ENCODE measurements at regions not wholly inside any gene's neighbourhood (a gene's known extent, or its start where the extent isn't known, plus 50 kb on each side); places are given as distances from the start of the nearest gene placed in this dataset.

DNA sequence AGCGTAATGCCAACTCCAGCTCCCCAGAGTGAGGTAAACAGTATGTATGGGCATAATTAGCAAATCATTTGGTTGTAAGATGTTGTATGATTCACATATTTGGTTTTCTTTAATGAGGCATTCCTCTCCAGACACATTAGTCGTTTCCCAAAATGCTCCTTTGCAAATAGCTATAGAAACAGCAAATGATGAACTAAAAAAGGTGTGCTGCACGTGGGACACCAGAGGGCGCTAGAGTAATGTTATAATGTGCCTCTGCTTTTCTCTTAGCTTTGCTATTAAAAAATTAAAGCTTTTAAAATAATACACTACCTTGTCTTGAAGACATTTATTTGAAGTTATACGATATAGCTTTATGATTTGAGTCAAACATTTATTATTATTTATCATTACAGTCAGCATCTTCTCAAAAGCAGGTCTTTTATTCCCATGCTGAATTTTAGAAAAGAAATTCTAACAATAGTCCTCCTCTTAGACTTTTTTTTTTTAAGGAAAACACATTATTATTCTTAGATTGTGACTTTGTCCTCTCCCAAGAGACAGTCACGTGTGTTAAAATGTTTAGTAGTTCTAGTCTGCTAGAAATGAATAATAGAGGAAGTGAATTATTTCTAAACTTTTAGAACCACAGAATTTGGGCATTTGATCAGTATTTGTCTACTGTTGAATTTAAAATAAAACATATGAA is 121.6 kb upstream of the FRY start:
- Histone ChIP-seq H3K27me3 (ENCODE audit: insufficient read depth) (no peaks in the 10 kb centered on the region), H3K4me2 (no peak overlapping the region), H3F3A (replicated peaks; ENCODE audit: insufficient read depth) (no peaks in the 10 kb centered on the region), H3K9me2 (no peaks in the 10 kb centered on the region), H3K36me3 (replicated peaks in 1 of 2; ENCODE audit: control insufficient read depth in 1 of 2, insufficient read depth in 2 of 2, low read length in 1 of 2) (no peaks in the 10 kb centered on the region), H3K9ac (no peak overlapping the region), H2AFZ (ENCODE audit: low read depth) (no peak overlapping the region), H3K9me3 (no peaks in the 10 kb centered on the region), H3K4me3 (ENCODE audit: low read depth in 2 of 2, low read length in 1 of 2) (no peak overlapping the region; a peak in 1 of 4 replicates), H3K79me2 (ENCODE audit: insufficient read depth) (no peaks in the 10 kb centered on the region), H4K20me1 (ENCODE audit: insufficient read depth) (no peaks in the 10 kb centered on the region), H3K4me1 (ENCODE audit: control insufficient read depth in 1 of 2, insufficient read depth in 2 of 2, low read depth in 1 of 2, low read length in 1 of 2) (peaks cover 0 to 14% of the 10 kb centered on the region in 2 experiments; a peak in 2 of 4 replicates), H3K27ac (ENCODE audit: low read depth in 2 of 2, low read length in 1 of 2) (no peak overlapping the region)
- WGBS (ENCODE audit: low lambda C conversion rate) = 17% methylated on average over 6 of the region's 6 CpGs
- no peak for TF ChIP-seq TEAD4 (IDR thresholded peaks at IDR 0.05; ENCODE audit: borderline replicate concordance, insufficient read depth)
- TF ChIP-seq EP300 (IDR thresholded peaks at IDR 0.05; ENCODE audit: borderline replicate concordance in 1 of 2, low read depth in 1 of 2, low read length in 1 of 2) = no peak
- TF ChIP-seq NFIC (IDR thresholded peaks at IDR 0.05; ENCODE audit: borderline replicate concordance) = no peak
- no peak for TF ChIP-seq EZH2phosphoT487 (IDR thresholded peaks at IDR 0.05; ENCODE audit: borderline replicate concordance, low read depth)
- no peak for TF ChIP-seq FOXM1 (IDR thresholded peaks at IDR 0.05; ENCODE audit: low read depth)
- TF ChIP-seq RAD21 (IDR thresholded peaks at IDR 0.05; ENCODE audit: low read length) = peak; percentile 91
- TF ChIP-seq GATA2 (CRISPR knock-in tag; IDR thresholded peaks at IDR 0.05) = no peak
- TF ChIP-seq RCOR1 (IDR thresholded peaks at IDR 0.05; ENCODE audit: low read length) = 0 out of 2 replicates have a peak, but pooled peaks have one; percentile 8
- TF ChIP-seq, protein P1, sequence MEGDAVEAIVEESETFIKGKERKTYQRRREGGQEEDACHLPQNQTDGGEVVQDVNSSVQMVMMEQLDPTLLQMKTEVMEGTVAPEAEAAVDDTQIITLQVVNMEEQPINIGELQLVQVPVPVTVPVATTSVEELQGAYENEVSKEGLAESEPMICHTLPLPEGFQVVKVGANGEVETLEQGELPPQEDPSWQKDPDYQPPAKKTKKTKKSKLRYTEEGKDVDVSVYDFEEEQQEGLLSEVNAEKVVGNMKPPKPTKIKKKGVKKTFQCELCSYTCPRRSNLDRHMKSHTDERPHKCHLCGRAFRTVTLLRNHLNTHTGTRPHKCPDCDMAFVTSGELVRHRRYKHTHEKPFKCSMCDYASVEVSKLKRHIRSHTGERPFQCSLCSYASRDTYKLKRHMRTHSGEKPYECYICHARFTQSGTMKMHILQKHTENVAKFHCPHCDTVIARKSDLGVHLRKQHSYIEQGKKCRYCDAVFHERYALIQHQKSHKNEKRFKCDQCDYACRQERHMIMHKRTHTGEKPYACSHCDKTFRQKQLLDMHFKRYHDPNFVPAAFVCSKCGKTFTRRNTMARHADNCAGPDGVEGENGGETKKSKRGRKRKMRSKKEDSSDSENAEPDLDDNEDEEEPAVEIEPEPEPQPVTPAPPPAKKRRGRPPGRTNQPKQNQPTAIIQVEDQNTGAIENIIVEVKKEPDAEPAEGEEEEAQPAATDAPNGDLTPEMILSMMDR (IDR thresholded peaks at IDR 0.05) = peak; percentile 96
- peak; percentile 73 for TF ChIP-seq SMC3 (IDR thresholded peaks at IDR 0.05; ENCODE audit: low read depth, low read length)
- POLR2A ChIA-PET = no interaction called here
- CTCF ChIA-PET = interaction anchor here (0.5 to 3.2 kb wide), 103 partner anchors 9 to 965 kb away, joined by 3 to 48 read pairs (median 5); partner anchors contain the start of genes BRCA2, FRY, N4BP2L2 and PDS5B
- DNase-seq = peak; percentile 18

DNA sequence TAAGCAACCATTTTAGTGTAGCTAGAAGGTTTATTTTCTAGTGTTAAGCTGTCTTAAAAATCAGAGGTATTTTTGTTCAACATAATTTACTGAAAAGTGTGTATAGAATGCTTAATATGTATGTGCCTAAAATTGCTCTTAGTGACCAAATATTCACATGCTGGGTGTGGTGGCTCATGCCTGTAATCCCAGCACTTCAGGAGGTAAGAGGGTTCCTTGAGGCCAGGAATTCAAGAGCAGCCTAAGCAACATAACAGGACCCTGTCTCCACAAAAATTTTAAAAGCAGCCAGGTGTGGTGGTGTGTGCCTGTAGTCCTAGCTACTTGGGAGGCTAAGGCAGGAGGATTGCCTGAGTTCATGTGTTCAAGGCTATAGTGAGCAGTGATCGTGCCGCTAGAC is 120.9 kb upstream of the FRY start:
- Histone ChIP-seq H3K27me3 (ENCODE audit: insufficient read depth) (no peaks in the 10 kb centered on the region), H3K9ac (no peak overlapping the region), H3K27ac (ENCODE audit: low read depth in 2 of 2, low read length in 1 of 2) (no peak overlapping the region), H3K36me3 (replicated peaks in 1 of 2; ENCODE audit: control insufficient read depth in 1 of 2, insufficient read depth in 2 of 2, low read length in 1 of 2) (no peaks in the 10 kb centered on the region), H3K9me3 (no peaks in the 10 kb centered on the region), H3K79me2 (ENCODE audit: insufficient read depth) (no peaks in the 10 kb centered on the region), H2AFZ (ENCODE audit: low read depth) (no peak overlapping the region), H3K9me2 (no peaks in the 10 kb centered on the region), H3K4me1 (ENCODE audit: control insufficient read depth in 1 of 2, insufficient read depth in 2 of 2, low read depth in 1 of 2, low read length in 1 of 2) (peaks cover 0 to 14% of the 10 kb centered on the region in 2 experiments; a peak in 2 of 4 replicates), H3K4me2 (no peak overlapping the region), H3K4me3 (ENCODE audit: low read depth in 2 of 2, low read length in 1 of 2) (no peak overlapping the region), H3F3A (replicated peaks; ENCODE audit: insufficient read depth) (no peaks in the 10 kb centered on the region), H4K20me1 (ENCODE audit: insufficient read depth) (no peaks in the 10 kb centered on the region)
- ChIA-PET CTCF (interaction anchor here (0.5 to 3.2 kb wide), 90 partner anchors 9 to 965 kb away, joined by 3 to 48 read pairs (median 5); partner anchors contain the start of genes BRCA2, FRY, N4BP2L2 and PDS5B), POLR2A (no interaction called here)
- 96% methylated on average over 2 of the region's 2 CpGs for WGBS (ENCODE audit: low lambda C conversion rate)
- no peak for DNase-seq
- TF ChIP-seq FOXM1 (IDR thresholded peaks at IDR 0.05; ENCODE audit: low read depth) (no peak), TEAD4 (IDR thresholded peaks at IDR 0.05; ENCODE audit: borderline replicate concordance, insufficient read depth) (no peak), RFX5 (IDR thresholded peaks at IDR 0.05; ENCODE audit: low read length) (no peak), JUND (IDR thresholded peaks at IDR 0.05) (no peak), MEF2A (IDR thresholded peaks at IDR 0.05; ENCODE audit: borderline replicate concordance, low read depth) (no peak), NFIC (IDR thresholded peaks at IDR 0.05; ENCODE audit: borderline replicate concordance) (no peak), RAD21 (IDR thresholded peaks at IDR 0.05; ENCODE audit: low read length) (no peak), REST (IDR thresholded peaks at IDR 0.05; ENCODE audit: low read depth, low read length) (no peak), USF1 (IDR thresholded peaks at IDR 0.05; ENCODE audit: borderline replicate concordance, low read depth) (no peak), RXRA (IDR thresholded peaks at IDR 0.05; ENCODE audit: borderline replicate concordance, low read depth) (no peak), PBX3 (IDR thresholded peaks at IDR 0.05) (no peak)
- TF ChIP-seq, protein P2, sequence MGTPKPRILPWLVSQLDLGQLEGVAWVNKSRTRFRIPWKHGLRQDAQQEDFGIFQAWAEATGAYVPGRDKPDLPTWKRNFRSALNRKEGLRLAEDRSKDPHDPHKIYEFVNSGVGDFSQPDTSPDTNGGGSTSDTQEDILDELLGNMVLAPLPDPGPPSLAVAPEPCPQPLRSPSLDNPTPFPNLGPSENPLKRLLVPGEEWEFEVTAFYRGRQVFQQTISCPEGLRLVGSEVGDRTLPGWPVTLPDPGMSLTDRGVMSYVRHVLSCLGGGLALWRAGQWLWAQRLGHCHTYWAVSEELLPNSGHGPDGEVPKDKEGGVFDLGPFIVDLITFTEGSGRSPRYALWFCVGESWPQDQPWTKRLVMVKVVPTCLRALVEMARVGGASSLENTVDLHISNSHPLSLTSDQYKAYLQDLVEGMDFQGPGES (IDR thresholded peaks at IDR 0.05; ENCODE audit: low read depth, low read length) = no peak
